Spinal cord (tissue), 9 donors: ENCODE measurements at regions not wholly inside any gene's neighbourhood (a gene's known extent, or its start where the extent isn't known, plus 50 kb on each side); places are given as distances from the start of the nearest gene placed in this dataset.
A peak's percentile ranks its signal among the peaks of the same experiment; 100 is the strongest.

Experiments used
- DNase-seq, 6 donors: peaks; one replicate each; pipeline versions ENCODE4 v3.0.0 to v3.0.0-alpha.2; 2013 to 2015; ENCODE audit warnings: low spot score in 6 of 6, low read depth in 4 of 6
- H3K27ac ChIP-seq: one replicate; pipeline ENCODE4 v1.5.1; 2013; ENCODE audit warnings: low read depth, low read length, control low read depth
- H3K27me3 ChIP-seq: one replicate; pipeline ENCODE4 v1.6.1; 2013; ENCODE audit warnings: low read length; ENCODE audit not compliant: control insufficient read depth, insufficient read depth
- H3K36me3 ChIP-seq: one replicate; pipeline ENCODE4 v1.6.1; 2013; ENCODE audit warnings: low read length; ENCODE audit not compliant: control insufficient read depth, insufficient read depth
- H3K4me1 ChIP-seq: one replicate; pipeline ENCODE4 v1.6.1; 2013; ENCODE audit warnings: low read length; ENCODE audit not compliant: control insufficient read depth, insufficient read depth
- H3K4me3 ChIP-seq: one replicate; pipeline ENCODE4 v1.5.1; 2013; ENCODE audit warnings: low read depth, low read length, control low read depth
- H3K9me3 ChIP-seq: one replicate; pipeline ENCODE4 v1.6.1; 2013; ENCODE audit warnings: low read length; ENCODE audit not compliant: control insufficient read depth, insufficient read depth
- WGBS: methylation state at CpG from one replicate; pipeline ENCODE4 v1.1.5; 2013; ENCODE audit warnings: missing lambda C conversion rate; ENCODE audit not compliant: insufficient coverage; 5-methylcytosine and 5-hydroxymethylcytosine counted together
- donor health status: healthy.

DNA sequence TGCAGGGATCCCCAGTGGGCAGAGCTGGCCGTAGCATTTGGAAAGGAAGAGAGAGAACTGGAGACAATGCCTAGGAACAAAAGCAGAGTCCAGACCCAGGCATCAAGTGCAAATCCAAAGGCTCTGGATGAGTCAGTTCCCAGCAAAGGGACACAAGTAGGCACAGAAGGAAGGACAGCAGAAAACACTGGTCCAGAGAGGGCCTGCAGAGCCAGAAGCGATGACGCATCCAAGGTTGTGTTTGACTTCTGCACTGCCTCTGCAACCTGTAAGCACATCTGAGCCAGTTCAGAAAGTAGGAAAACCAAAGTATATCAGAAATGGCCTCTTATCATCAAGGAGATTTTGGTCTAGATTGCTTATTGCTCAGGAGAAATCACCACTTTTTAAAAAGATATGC is 604.5 kb downstream of the FGF9 start:
- no peak for DNase-seq
- Histone ChIP-seq H3K36me3 (no peaks in the 10 kb centered on the region), H3K4me3 (no peak overlapping the region), H3K4me1 (no peaks in the 10 kb centered on the region), H3K9me3 (no peaks in the 10 kb centered on the region), H3K27ac (no peak overlapping the region), H3K27me3 (no peaks in the 10 kb centered on the region)
- 97% methylated on average over 3 of the region's 3 CpGs for WGBS

- no peaks in the 10 kb centered on the region for H3K9me3 ChIP-seq
- no peak overlapping the region for H3K27ac ChIP-seq
- H3K27me3 ChIP-seq: no peaks in the 10 kb centered on the region
- WGBS: 59% methylated on average over 4 of the region's 5 CpGs
- DNase-seq: peak in 1 of 6 donors; percentile 52
- H3K36me3 ChIP-seq: no peaks in the 10 kb centered on the region
- no peak overlapping the region for H3K4me3 ChIP-seq
- no peaks in the 10 kb centered on the region for H3K4me1 ChIP-seq
Measured at GRCh38 chr13:22276616-22277015, 605.7 kb downstream of the FGF9 start.

DNA sequence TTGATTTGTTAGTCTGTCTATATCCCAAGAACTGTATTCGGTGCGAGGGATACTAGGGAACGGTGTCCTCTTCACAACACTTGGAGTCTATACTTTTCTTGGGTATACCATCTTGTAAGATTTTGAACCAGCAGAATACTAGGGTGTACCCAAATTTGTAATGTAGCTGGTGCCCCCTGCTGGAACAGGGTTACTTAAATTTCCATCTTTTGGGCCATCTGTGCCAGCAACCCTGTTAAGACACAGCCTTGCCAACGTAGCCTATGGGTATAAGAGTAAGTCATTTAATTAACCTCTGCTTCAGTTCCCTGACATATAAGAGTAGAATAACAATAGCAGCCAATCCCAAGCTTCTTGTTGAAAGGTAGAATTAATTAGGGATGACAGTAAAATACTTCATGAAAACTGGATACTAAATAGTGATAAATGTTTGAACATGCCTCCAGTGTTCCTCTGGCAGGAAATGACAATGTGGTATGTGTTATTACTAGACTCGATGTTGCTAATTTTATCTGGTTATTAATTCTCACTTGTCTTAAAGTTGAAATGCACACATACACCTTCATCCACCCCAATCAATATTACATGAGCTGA is 607.6 kb downstream of the FGF9 start:
- Histone ChIP-seq H3K27me3 (no peaks in the 10 kb centered on the region), H3K27ac (no peak overlapping the region), H3K4me1 (no peaks in the 10 kb centered on the region), H3K4me3 (no peak overlapping the region), H3K9me3 (no peaks in the 10 kb centered on the region), H3K36me3 (no peaks in the 10 kb centered on the region)
- WGBS: 60% methylated on average over 3 of the region's 5 CpGs
- DNase-seq: peak in 4 of 6 donors; percentile 17 to 89 (median 46)

GRCh38 chr13:22285867-22286266 is 615.0 kb downstream of the FGF9 start:
- 74% methylated on average over 3 of the region's 4 CpGs for WGBS
- Histone ChIP-seq H3K27ac (no peak overlapping the region), H3K27me3 (no peaks in the 10 kb centered on the region), H3K9me3 (no peaks in the 10 kb centered on the region), H3K4me3 (no peak overlapping the region), H3K4me1 (no peaks in the 10 kb centered on the region), H3K36me3 (no peaks in the 10 kb centered on the region)
- DNase-seq: no peak

- Histone ChIP-seq H3K4me3 (no peak overlapping the region), H3K27ac (no peak overlapping the region), H3K9me3 (no peaks in the 10 kb centered on the region), H3K27me3 (no peaks in the 10 kb centered on the region), H3K4me1 (no peaks in the 10 kb centered on the region), H3K36me3 (no peaks in the 10 kb centered on the region)
- peak in 1 of 6 donors; percentile 84 for DNase-seq
- WGBS: 67% methylated on average over 1 of the region's 4 CpGs
Measured at GRCh38 chr13:22286338-22286737, 615.5 kb downstream of the FGF9 start.

DNA sequence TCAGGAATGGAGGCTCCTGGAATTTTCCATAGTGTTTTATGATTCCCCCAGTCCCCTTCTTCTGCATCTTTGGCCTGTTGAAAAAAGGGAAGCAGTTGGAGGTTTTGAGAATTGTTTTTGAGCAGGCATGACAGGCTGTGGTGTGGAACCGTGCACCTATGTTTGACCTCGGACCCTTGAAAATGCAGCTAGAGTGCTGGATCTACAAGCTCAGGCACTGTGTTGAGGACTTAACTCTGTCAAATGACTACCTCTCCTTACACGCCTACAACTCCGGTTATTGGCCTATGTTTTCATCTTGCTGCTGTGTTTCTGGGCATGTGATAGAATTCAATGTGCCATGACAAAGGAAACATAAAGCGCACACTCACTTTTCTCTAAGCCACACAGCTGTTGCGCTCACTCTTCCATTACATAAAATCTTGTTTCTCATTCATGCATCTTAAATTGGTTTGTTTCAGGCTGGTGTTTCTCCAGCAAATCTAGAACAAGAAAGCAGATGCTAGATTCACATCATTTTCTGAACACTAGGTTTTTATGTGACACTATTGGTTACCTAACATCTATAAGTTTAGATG is 616.6 kb downstream of the FGF9 start:
- Histone ChIP-seq H3K27ac (no peak overlapping the region), H3K4me1 (no peaks in the 10 kb centered on the region), H3K36me3 (no peaks in the 10 kb centered on the region), H3K4me3 (no peak overlapping the region), H3K27me3 (no peaks in the 10 kb centered on the region), H3K9me3 (no peaks in the 10 kb centered on the region)
- no peak for DNase-seq
- 94% methylated on average over 5 of the region's 6 CpGs for WGBS

- no peak overlapping the region for H3K27ac ChIP-seq
- no peak overlapping the region for H3K4me3 ChIP-seq
- no peaks in the 10 kb centered on the region for H3K9me3 ChIP-seq
- no peaks in the 10 kb centered on the region for H3K27me3 ChIP-seq
- no peaks in the 10 kb centered on the region for H3K36me3 ChIP-seq
- peak in 1 of 6 donors; percentile 77 for DNase-seq
- H3K4me1 ChIP-seq: no peaks in the 10 kb centered on the region
- 100% methylated on average over 2 of the region's 4 CpGs for WGBS
Measured at GRCh38 chr13:22288496-22288895, 617.6 kb downstream of the FGF9 start.

- peak in 1 of 6 donors; percentile 55 for DNase-seq
- Histone ChIP-seq H3K27me3 (no peaks in the 10 kb centered on the region), H3K9me3 (no peaks in the 10 kb centered on the region), H3K36me3 (no peaks in the 10 kb centered on the region), H3K27ac (no peak overlapping the region), H3K4me1 (no peaks in the 10 kb centered on the region), H3K4me3 (no peak overlapping the region)
- no CpG with 5 or more reads among the region's 2 CpGs for WGBS
Measured at GRCh38 chr13:22289711-22290110, 618.8 kb downstream of the FGF9 start.

GRCh38 chr13:22298530-22298929 is 627.7 kb downstream of the FGF9 start:
- H3K36me3 ChIP-seq: no peaks in the 10 kb centered on the region
- no peak overlapping the region for H3K27ac ChIP-seq
- H3K4me3 ChIP-seq: no peak overlapping the region
- no peaks in the 10 kb centered on the region for H3K4me1 ChIP-seq
- no peaks in the 10 kb centered on the region for H3K27me3 ChIP-seq
- no peak for DNase-seq
- WGBS: no CpG with 5 or more reads among the region's 3 CpGs
- H3K9me3 ChIP-seq: peaks cover 7% of the 10 kb centered on the region

DNA sequence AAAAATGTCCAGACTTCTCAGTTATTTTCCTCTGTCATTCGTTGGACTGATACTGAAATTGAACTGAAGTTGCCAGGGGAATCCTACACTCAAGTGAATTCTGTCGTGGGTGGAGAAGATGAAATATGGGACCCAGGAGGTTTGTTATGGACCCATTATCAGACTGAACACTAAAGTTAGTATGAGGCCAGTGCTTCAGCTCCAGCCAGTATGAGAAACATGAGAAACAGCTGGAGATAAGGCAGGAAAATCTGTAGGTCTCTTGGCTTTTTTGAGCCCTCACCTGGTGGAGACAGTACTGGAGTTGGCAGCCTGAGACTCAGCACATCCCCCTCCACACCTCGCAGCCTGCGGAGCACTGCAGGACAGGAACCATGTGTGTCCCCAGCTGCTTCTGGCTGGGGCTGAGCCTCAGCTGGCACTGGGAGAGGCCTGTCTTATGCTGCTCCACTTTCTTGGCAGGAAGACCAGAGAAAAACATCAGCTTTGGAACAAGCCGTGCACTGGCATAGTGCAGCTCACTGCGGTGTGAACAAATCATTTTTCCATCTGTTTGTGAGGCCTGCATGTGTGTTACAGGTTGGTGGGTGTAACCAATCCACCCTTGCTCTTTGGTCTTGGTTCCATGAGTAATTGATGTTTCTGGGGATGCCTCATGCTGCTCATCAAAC is 641.0 kb downstream of the FGF9 start:
- H3K27me3 ChIP-seq: no peaks in the 10 kb centered on the region
- WGBS: 68% methylated on average over 6 of the region's 6 CpGs
- no peak overlapping the region for H3K4me3 ChIP-seq
- DNase-seq: peak in 4 of 6 donors; percentile 2 to 54 (median 20)
- no peaks in the 10 kb centered on the region for H3K36me3 ChIP-seq
- H3K27ac ChIP-seq: no peak overlapping the region
- no peaks in the 10 kb centered on the region for H3K4me1 ChIP-seq
- H3K9me3 ChIP-seq: no peaks in the 10 kb centered on the region
